ENCODE measurements at regions not wholly inside any gene's neighbourhood (a gene's known extent, or its start where the extent isn't known, plus 50 kb on each side); places are given as distances from the start of the nearest gene placed in this dataset.

DNA sequence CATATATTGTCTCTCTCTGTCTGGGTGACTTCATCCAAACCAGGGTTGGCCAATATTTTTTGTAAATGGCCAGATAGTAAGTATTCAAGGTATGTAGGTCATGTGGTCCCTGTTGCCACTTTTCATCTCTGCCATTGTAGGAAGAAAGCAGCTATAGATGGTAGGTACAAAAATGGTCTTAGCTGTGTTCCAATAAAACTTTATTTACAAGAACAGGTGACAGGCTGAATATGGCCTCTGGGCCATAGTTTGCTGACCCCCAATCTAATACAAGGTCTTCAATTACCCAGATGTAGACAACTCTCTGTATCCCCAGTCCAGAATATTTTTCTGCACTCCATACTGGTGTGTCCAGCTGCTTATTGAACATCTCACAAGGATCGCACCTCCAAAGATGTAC lies 166.2 kb upstream of the FZD8 start:
- no peak overlapping the region for H3K27ac Mint-ChIP-seq (ENCODE audit: unreplicated experiment)
- peaks cover 17% of the 10 kb centered on the region for H3K4me1 Mint-ChIP-seq (ENCODE audit: low read depth)
- TF ChIP-seq, protein P1, sequence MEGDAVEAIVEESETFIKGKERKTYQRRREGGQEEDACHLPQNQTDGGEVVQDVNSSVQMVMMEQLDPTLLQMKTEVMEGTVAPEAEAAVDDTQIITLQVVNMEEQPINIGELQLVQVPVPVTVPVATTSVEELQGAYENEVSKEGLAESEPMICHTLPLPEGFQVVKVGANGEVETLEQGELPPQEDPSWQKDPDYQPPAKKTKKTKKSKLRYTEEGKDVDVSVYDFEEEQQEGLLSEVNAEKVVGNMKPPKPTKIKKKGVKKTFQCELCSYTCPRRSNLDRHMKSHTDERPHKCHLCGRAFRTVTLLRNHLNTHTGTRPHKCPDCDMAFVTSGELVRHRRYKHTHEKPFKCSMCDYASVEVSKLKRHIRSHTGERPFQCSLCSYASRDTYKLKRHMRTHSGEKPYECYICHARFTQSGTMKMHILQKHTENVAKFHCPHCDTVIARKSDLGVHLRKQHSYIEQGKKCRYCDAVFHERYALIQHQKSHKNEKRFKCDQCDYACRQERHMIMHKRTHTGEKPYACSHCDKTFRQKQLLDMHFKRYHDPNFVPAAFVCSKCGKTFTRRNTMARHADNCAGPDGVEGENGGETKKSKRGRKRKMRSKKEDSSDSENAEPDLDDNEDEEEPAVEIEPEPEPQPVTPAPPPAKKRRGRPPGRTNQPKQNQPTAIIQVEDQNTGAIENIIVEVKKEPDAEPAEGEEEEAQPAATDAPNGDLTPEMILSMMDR (IDR thresholded peaks at IDR 0.05), result no peak
- no peak for DNase-seq (ENCODE audit: low spot score)
- no peak overlapping the region for H3K4me3 Mint-ChIP-seq (ENCODE audit: unreplicated experiment)
- H3K27me3 Mint-ChIP-seq (ENCODE audit: low read depth), result no peaks in the 10 kb centered on the region
- H3K36me3 Mint-ChIP-seq (ENCODE audit: low read depth), result no peaks in the 10 kb centered on the region
- peaks cover 4% of the 10 kb centered on the region for H3K9me3 Mint-ChIP-seq (ENCODE audit: low read depth)

DNA sequence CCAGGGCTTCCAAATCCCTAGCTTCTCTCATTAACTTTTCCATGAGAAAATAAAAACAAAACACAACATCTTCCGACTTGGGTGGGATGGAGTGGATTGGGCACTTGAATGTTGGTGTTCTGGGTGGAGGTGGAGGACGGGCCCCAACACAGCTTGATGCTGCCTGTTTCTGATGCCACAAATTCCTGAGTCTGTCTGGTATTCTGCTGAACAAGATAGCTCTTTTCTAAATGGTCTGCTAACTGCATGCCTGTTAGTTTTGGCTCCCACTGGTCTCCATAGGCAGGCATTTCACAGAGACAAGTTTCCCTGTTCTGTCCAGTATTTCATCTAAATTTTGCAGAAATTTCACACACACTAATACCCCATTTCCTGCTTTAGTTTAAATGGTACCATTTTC lies 160.9 kb upstream of the FZD8 start:
- no peak for DNase-seq (ENCODE audit: low spot score)
- Mint-ChIP-seq H3K4me1 (ENCODE audit: low read depth) (peaks cover 51% of the 10 kb centered on the region), H3K9me3 (ENCODE audit: low read depth) (peaks cover 11% of the 10 kb centered on the region), H3K4me3 (ENCODE audit: unreplicated experiment) (no peak overlapping the region), H3K27ac (ENCODE audit: unreplicated experiment) (peak overlapping the region; percentile 69), H3K36me3 (ENCODE audit: low read depth) (peaks cover 7% of the 10 kb centered on the region), H3K27me3 (ENCODE audit: low read depth) (no peaks in the 10 kb centered on the region)
- TF ChIP-seq, protein P1 (IDR thresholded peaks at IDR 0.05), result no peak

DNA sequence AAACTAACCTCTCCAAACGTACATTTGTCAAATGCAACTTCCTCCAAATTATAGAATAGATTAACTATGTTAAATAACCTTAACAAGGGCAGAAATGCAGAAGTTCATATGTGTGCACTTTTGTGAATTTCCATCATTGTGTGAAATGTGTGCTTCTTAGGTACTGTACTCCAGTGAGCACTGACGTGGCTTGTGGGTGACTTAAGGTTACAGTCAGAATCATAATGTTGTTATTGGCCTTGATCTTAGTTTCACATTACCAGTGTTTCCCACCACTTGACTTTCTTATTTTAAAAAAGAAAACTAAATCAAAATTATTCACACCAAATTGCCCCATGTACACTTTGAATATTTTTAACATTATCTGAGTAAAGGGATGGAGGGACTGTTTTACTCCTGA lies 155.1 kb upstream of the FZD8 start:
- Mint-ChIP-seq H3K27me3 (ENCODE audit: low read depth) (no peaks in the 10 kb centered on the region), H3K36me3 (ENCODE audit: low read depth) (peaks cover 2% of the 10 kb centered on the region), H3K4me3 (ENCODE audit: unreplicated experiment) (no peak overlapping the region), H3K4me1 (ENCODE audit: low read depth) (peaks cover 61% of the 10 kb centered on the region), H3K27ac (ENCODE audit: unreplicated experiment) (peak overlapping the region; percentile 90), H3K9me3 (ENCODE audit: low read depth) (peaks cover 6% of the 10 kb centered on the region)
- TF ChIP-seq, protein P1 (IDR thresholded peaks at IDR 0.05), result no peak
- DNase-seq (ENCODE audit: low spot score), result no peak

DNA sequence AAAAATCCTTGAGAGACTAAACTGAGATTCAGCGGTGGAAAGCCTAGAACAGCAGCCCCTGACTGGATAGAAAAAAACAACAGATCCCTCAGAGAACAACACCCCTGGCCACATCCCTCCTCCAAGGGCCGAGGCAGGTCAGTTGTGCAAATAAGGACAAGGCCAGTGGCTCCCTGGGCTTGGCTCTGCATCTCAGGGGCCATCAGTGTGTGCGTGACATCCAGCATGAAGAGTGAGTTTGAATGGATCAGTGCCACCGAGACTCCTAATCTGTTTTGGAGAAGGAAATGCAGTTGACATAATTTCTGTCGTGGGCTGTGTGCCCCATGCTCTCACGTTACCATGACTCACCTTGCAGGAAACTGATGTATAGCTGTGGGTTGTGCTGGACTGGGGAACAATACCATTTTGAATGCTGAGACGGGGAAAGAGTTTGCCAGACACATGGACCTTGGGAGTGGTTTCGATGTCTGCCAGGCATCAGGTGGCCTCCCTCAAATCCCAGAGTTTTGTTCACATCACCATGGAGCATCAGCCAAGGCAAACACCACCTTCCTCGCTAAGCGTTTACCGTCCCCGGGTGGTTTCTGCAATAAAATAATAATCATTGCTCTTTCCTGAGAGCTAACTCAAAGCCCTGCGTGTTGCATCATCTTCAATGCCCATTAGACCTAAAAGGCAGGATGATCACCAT lies 153.2 kb upstream of the FZD8 start:
- Mint-ChIP-seq H3K9me3 (ENCODE audit: low read depth) (no peaks in the 10 kb centered on the region), H3K4me1 (ENCODE audit: low read depth) (peaks cover 56% of the 10 kb centered on the region), H3K27ac (ENCODE audit: unreplicated experiment) (peak overlapping the region; percentile 83), H3K4me3 (ENCODE audit: unreplicated experiment) (no peak overlapping the region), H3K27me3 (ENCODE audit: low read depth) (no peaks in the 10 kb centered on the region), H3K36me3 (ENCODE audit: low read depth) (no peaks in the 10 kb centered on the region)
- DNase-seq (ENCODE audit: low spot score), result no peak
- TF ChIP-seq, protein P1 (IDR thresholded peaks at IDR 0.05), result no peak

DNA sequence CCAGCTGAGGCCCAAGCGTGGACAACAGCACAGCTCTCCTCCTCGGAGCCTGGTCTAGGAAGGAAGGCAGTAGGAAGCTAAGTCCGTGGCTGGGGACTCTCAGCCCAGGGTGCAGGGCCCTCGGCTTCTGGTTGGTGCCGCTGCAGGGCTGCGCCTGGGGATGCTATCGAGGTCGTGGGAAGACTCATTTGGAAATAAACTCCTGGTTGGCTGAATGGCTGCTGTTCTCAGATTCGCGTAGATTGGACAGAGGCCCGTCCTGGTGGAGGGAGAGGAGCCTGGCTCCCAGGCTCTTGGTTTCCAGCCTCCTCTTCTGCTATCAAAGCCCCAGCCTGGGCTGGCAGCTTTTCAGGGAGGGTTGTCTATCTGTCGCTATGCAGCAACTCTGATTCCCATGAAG lies 152.6 kb upstream of the FZD8 start:
- peaks cover 51% of the 10 kb centered on the region for H3K4me1 Mint-ChIP-seq (ENCODE audit: low read depth)
- TF ChIP-seq, protein P1 (IDR thresholded peaks at IDR 0.05), result no peak
- no peaks in the 10 kb centered on the region for H3K9me3 Mint-ChIP-seq (ENCODE audit: low read depth)
- no peaks in the 10 kb centered on the region for H3K27me3 Mint-ChIP-seq (ENCODE audit: low read depth)
- H3K27ac Mint-ChIP-seq (ENCODE audit: unreplicated experiment), result peak overlapping the region; percentile 83
- H3K4me3 Mint-ChIP-seq (ENCODE audit: unreplicated experiment), result no peak overlapping the region
- H3K36me3 Mint-ChIP-seq (ENCODE audit: low read depth), result no peaks in the 10 kb centered on the region
- no peak for DNase-seq (ENCODE audit: low spot score)

Data from chondrocyte (in vitro differentiated cells).